IMR-90 (cell line): ENCODE measurements at regions not wholly inside any gene's neighbourhood (a gene's known extent, or its start where the extent isn't known, plus 50 kb on each side); places are given as distances from the start of the nearest gene placed in this dataset.

Experiments used
- ATAC-seq: fragments of 200-7000 bp; cut with Tn5 transposase; 2 replicates; pipeline ENCODE4 v1.9.1; 2020; ENCODE audit warnings: low read depth, mild to moderate bottlenecking, moderate library complexity
- BruUV-seq: library from RNA; stranded (reverse); fragments of 400-500 nt; replicated peaks from 2 replicates; lab custom pipeline; 2021; lab: Mats Ljungman, UMichigan
- CTCF ChIA-PET: fragments of 300-600 bp; formaldehyde crosslinking; extraction: SDS; loops from one replicate; lab custom pipeline; 2021; ENCODE audit warnings: antibody characterized with exemption; lab: Yijun Ruan, JAX
- POLR2A ChIA-PET: fragments of 300-600 bp; sonication (Branson Sonifier 250); formaldehyde crosslinking; loops from one replicate; lab custom pipeline; 2022; ENCODE audit warnings: antibody characterized with exemption; ENCODE audit not compliant: unreplicated experiment; lab: Charles Lee
- DNase-seq: peaks from one replicate; pipeline ENCODE4 v3.0.0; 2013
- H2AFZ ChIP-seq: replicated peaks from 2 replicates; pipeline ENCODE3; 2013; ENCODE audit warnings: low read length, mild to moderate bottlenecking; ENCODE audit not compliant: poor library complexity
- H2AK5ac ChIP-seq: 2 replicates; pipeline ENCODE4 v1.6.1; 2013; ENCODE audit warnings: low read depth, low read length, inconsistent platforms
- H2AK9ac ChIP-seq: replicated peaks from 2 replicates; pipeline ENCODE3; 2013; ENCODE audit warnings: mild to moderate bottlenecking, low read depth, low read length, moderate library complexity; ENCODE audit not compliant: poor library complexity
- H2BK120ac ChIP-seq: 2 replicates; pipeline ENCODE4 v1.6.1; 2013; ENCODE audit warnings: low read depth, low read length, inconsistent platforms
- H2BK15ac ChIP-seq: 3 replicates; pipeline ENCODE4 v1.6.1; 2013; ENCODE audit warnings: low read depth, low read length, inconsistent platforms
- H2BK20ac ChIP-seq: 2 replicates; pipeline ENCODE4 v1.6.1; 2013; ENCODE audit warnings: low read depth, mild to moderate bottlenecking, inconsistent platforms, low read length, moderate library complexity
- H2BK5ac ChIP-seq: 2 replicates; pipeline ENCODE4 v1.6.1; 2013; ENCODE audit warnings: mild to moderate bottlenecking, low read depth, low read length, inconsistent platforms; ENCODE audit not compliant: poor library complexity, severe bottlenecking
- H3K14ac ChIP-seq: replicated peaks from 2 replicates; pipeline ENCODE4 v1.6.1; 2013; ENCODE audit warnings: low read depth, low read length, inconsistent platforms
- H3K18ac ChIP-seq: 2 replicates; pipeline ENCODE4 v1.6.1; 2013; ENCODE audit warnings: low read depth, low read length, control low read depth
- H3K23ac ChIP-seq: 2 replicates; pipeline ENCODE4 v1.6.1; 2013; ENCODE audit warnings: low read depth, low read length, inconsistent platforms
- H3K27ac ChIP-seq: 2 replicates; pipeline ENCODE4 v1.5.1; 2013; ENCODE audit warnings: mild to moderate bottlenecking, control low read depth, low read length; ENCODE audit not compliant: insufficient read depth
- H3K27me3 ChIP-seq: 2 replicates; pipeline ENCODE4 v1.6.1; 2013; ENCODE audit warnings: low read length; ENCODE audit not compliant: control insufficient read depth, insufficient read depth
- H3K36me3 ChIP-seq: 2 replicates; pipeline ENCODE4 v1.6.1; 2013; ENCODE audit warnings: low read length, mixed read lengths; ENCODE audit not compliant: control insufficient read depth, insufficient read depth
- H3K4ac ChIP-seq: 2 replicates; pipeline ENCODE4 v1.6.1; 2013; ENCODE audit warnings: low read depth, low read length, inconsistent platforms
- H3K4me1 ChIP-seq: 2 replicates; pipeline ENCODE4 v1.6.1; 2013; ENCODE audit warnings: low read length, mixed read lengths; ENCODE audit not compliant: control insufficient read depth, insufficient read depth
- H3K4me2 ChIP-seq: 2 replicates; pipeline ENCODE4 v1.6.1; 2013; ENCODE audit warnings: low read depth, mild to moderate bottlenecking, control low read depth, low read length, moderate library complexity
- H3K4me3 ChIP-seq: 2 replicates; pipeline ENCODE4 v1.5.1; 2013; ENCODE audit warnings: low read depth, mild to moderate bottlenecking, control low read depth, low read length, moderate library complexity; ENCODE audit not compliant: insufficient read depth
- H3K56ac ChIP-seq: 2 replicates; pipeline ENCODE4 v1.6.1; 2013; ENCODE audit warnings: low read length, inconsistent platforms; ENCODE audit not compliant: insufficient read depth; ENCODE audit errors: extremely low read depth
- H3K79me1 ChIP-seq, 2 experiments: 2 replicates each; pipeline ENCODE4 v1.6.1; 2013; ENCODE audit warnings: low read length in 2 of 2, inconsistent platforms in 1 of 2, low read depth in 1 of 2
- H3K9ac ChIP-seq: 2 replicates; pipeline ENCODE4 v1.6.1; 2013; ENCODE audit warnings: low read depth, low read length, control low read depth
- H3K9me1 ChIP-seq: 2 replicates; pipeline ENCODE4 v1.6.1; 2013; ENCODE audit warnings: low read length, inconsistent platforms; ENCODE audit not compliant: insufficient read depth
- H3K9me3 ChIP-seq: 2 replicates; pipeline ENCODE4 v1.6.1; 2013; ENCODE audit warnings: low read length; ENCODE audit not compliant: control insufficient read depth, insufficient read depth
- H4K20me1 ChIP-seq: 2 replicates; pipeline ENCODE4 v1.6.1; 2013; ENCODE audit warnings: low read length, inconsistent platforms; ENCODE audit not compliant: insufficient read depth
- H4K5ac ChIP-seq: 2 replicates; pipeline ENCODE4 v1.6.1; 2013; ENCODE audit warnings: mild to moderate bottlenecking, low read depth, low read length, control low read depth
- H4K8ac ChIP-seq, 2 experiments: 2 replicates each; pipeline ENCODE4 v1.6.1; 2013; ENCODE audit warnings: low read depth in 2 of 2, low read length in 2 of 2, control low read depth in 1 of 2, inconsistent platforms in 1 of 2
- H4K91ac ChIP-seq: 2 replicates; pipeline ENCODE4 v1.6.1; 2013; ENCODE audit warnings: low read depth, low read length, inconsistent platforms; ENCODE audit not compliant: insufficient read depth
- BHLHE40 ChIP-seq: fragments of 150-350 bp; IDR thresholded peaks from 2 replicates; pipeline ENCODE4 v1.6.1; 2016; ENCODE audit warnings: mild to moderate bottlenecking, low read depth, low read length
- CHD1 ChIP-seq: IDR thresholded peaks from 2 replicates; pipeline ENCODE4 v1.6.1; 2012; ENCODE audit warnings: low read depth, low read length, improper control_type of control experiment
- CTCF ChIP-seq: conservative IDR thresholded peaks from 2 replicates; pipeline ENCODE4 v1.5.1; 2012; ENCODE audit warnings: mild to moderate bottlenecking, low read depth, low read length, improper control_type of control experiment
- MAFK ChIP-seq: IDR thresholded peaks from 2 replicates; pipeline ENCODE4 v1.6.1; 2012; ENCODE audit warnings: low read depth, low read length, improper control_type of control experiment
- MXI1 ChIP-seq: IDR thresholded peaks from 2 replicates; pipeline ENCODE4 v1.6.1; 2012; ENCODE audit warnings: low read depth, mild to moderate bottlenecking, low read length, moderate library complexity, borderline replicate concordance
- POLR2A ChIP-seq: IDR thresholded peaks from 2 replicates; pipeline ENCODE4 v1.6.1; 2012; ENCODE audit warnings: mild to moderate bottlenecking, low read depth, low read length
- RFX5 ChIP-seq: IDR thresholded peaks from 2 replicates; pipeline ENCODE4 v1.8.0; 2012; ENCODE audit warnings: low read depth, mild to moderate bottlenecking, low read length, moderate library complexity
- USF2 ChIP-seq: fragments of 150-350 bp; IDR thresholded peaks from 2 replicates; pipeline ENCODE4 v1.6.1; 2017; ENCODE audit warnings: mild to moderate bottlenecking, antibody characterized with exemption, low read length, low read depth
- WGBS, 2 experiments: methylation state at CpG; one replicate each; pipeline versions ENCODE4 v1.1.5 to v1.1.7; 2013; ENCODE audit warnings: missing lambda C conversion rate in 2 of 2; ENCODE audit not compliant: insufficient read length in 1 of 2; ENCODE audit errors: extremely low coverage in 2 of 2; 5-methylcytosine and 5-hydroxymethylcytosine counted together
- dilution Hi-C: fragments of 300-500 bp; cut with HindIII; formaldehyde crosslinking; loops from one replicate; pipeline ENCODE4 v1.14.3; 2018; ENCODE audit warnings: low sequenced_read_pairs; ENCODE audit not compliant: unreplicated experiment
- in situ Hi-C: fragments of 300-500 bp; cut with MboI; formaldehyde crosslinking; loops from 3 replicates; pipeline ENCODE4 v1.14.3; 2019; ENCODE audit warnings: low sequenced_read_pairs, inconsistent platforms, mixed read lengths
- intact Hi-C: fragments of 100-400 bp; cut with micrococcal nuclease; formaldehyde crosslinking; loops from 2 replicates; pipeline ENCODE4 v1.10.0; 2022

GRCh38 chr1:175841738-175842187 lies 98.4 kb upstream of the TNR start:
- Histone ChIP-seq H4K20me1 (no peaks in the 10 kb centered on the region), H3K9me1 (no peaks in the 10 kb centered on the region), H2BK120ac (no peak overlapping the region), H3K18ac (no peak overlapping the region), H3K9me3 (no peaks in the 10 kb centered on the region), H3K4me2 (no peak overlapping the region), H3K4me1 (no peaks in the 10 kb centered on the region), H2BK20ac (no peak overlapping the region), H3K36me3 (no peaks in the 10 kb centered on the region), H3K27me3 (peaks cover 3% of the 10 kb centered on the region; the same call in 1 of the 2 replicates), H4K91ac (no peak overlapping the region), H3K23ac (no peak overlapping the region), H2BK15ac (no peak overlapping the region), H3K56ac (no peak overlapping the region), H2BK5ac (no peak overlapping the region), H4K8ac (no peak overlapping the region), H3K27ac (no peak overlapping the region), H3K4me3 (no peak overlapping the region), H3K79me1 (no peaks in the 10 kb centered on the region), H2AK9ac (no peak overlapping the region), H3K14ac (no peak overlapping the region), H4K5ac (no peak overlapping the region), H3K9ac (no peak overlapping the region), H3K4ac (no peak overlapping the region), H2AFZ (no peak overlapping the region), H2AK5ac (no peak overlapping the region)
- dilution Hi-C loops = no loop called here
- in situ Hi-C loops = no loop called here
- ATAC-seq = no peak
- 0% methylated on average over 1 of the region's 5 CpGs; no CpG with 5 or more reads in 1 of the 2 experiments for WGBS, 2 experiments
- TF ChIP-seq RFX5 = no peak
- no peak for TF ChIP-seq CHD1
- TF ChIP-seq POLR2A = no peak
- TF ChIP-seq MAFK = no peak
- no peak for TF ChIP-seq CTCF
- no peak for TF ChIP-seq USF2
- no peak for TF ChIP-seq MXI1
- no peak for TF ChIP-seq BHLHE40
- ChIA-PET POLR2A (no interaction called here), CTCF (no interaction called here)
- no peak for DNase-seq
- intact Hi-C loops = no loop called here
- BruUV-seq = no TSS peak
